LNCaP clone FGC (cell line): ENCODE measurements at regions not wholly inside any gene's neighbourhood (a gene's known extent, or its start where the extent isn't known, plus 50 kb on each side); places are given as distances from the start of the nearest gene placed in this dataset.

ENCODE experiments used
- DNase-seq: peaks from one replicate; pipeline ENCODE4 v3.0.0-alpha.2; 2011; ENCODE audit warnings: low read depth
- H3K4me3 ChIP-seq: 2 replicates; pipeline ENCODE4 v1.5.1; 2011; ENCODE audit warnings: mild to moderate bottlenecking, low read depth, low read length, control low read depth
- CTCF ChIP-seq: IDR thresholded peaks from 2 replicates; pipeline ENCODE4 v1.5.1; 2012; ENCODE audit warnings: mild to moderate bottlenecking; ENCODE audit not compliant: control insufficient read depth, insufficient read depth; ENCODE audit errors: extremely low read depth

- H3K4me3 ChIP-seq, result no peak overlapping the region
- TF ChIP-seq CTCF, result no peak
- no peak for DNase-seq
Measured at GRCh38 chr1:68355614-68356013, 94.1 kb downstream of the RPE65 start.

GRCh38 chr1:68352202-68352601 is 97.6 kb downstream of the RPE65 start:
- DNase-seq, result no peak
- H3K4me3 ChIP-seq, result no peak overlapping the region
- TF ChIP-seq CTCF, result no peak

- no peak overlapping the region for H3K4me3 ChIP-seq
- no peak for DNase-seq
- TF ChIP-seq CTCF, result no peak
Measured at GRCh38 chr1:68347415-68347814, 102.3 kb downstream of the RPE65 start.

- TF ChIP-seq CTCF, result peak; percentile 50
- DNase-seq, result no peak
- H3K4me3 ChIP-seq, result no peak overlapping the region
Measured at GRCh38 chr1:68346188-68346808, 103.5 kb downstream of the RPE65 start.

GRCh38 chr1:68344208-68344607 is 105.5 kb downstream of the RPE65 start:
- no peak for DNase-seq
- H3K4me3 ChIP-seq, result no peak overlapping the region
- TF ChIP-seq CTCF, result no peak

- TF ChIP-seq CTCF, result no peak
- no peak for DNase-seq
- H3K4me3 ChIP-seq, result no peak overlapping the region
Measured at GRCh38 chr1:68340951-68341350, 108.6 kb upstream of the WLS start.

GRCh38 chr1:68339505-68339904 is 107.2 kb upstream of the WLS start:
- no peak overlapping the region for H3K4me3 ChIP-seq
- no peak for DNase-seq
- no peak for TF ChIP-seq CTCF
